PC-9 (cell line): ENCODE measurements at regions not wholly inside any gene's neighbourhood (a gene's known extent, or its start where the extent isn't known, plus 50 kb on each side); places are given as distances from the start of the nearest gene placed in this dataset.

ENCODE experiments used
- BruUV-seq: library from RNA; stranded (reverse); fragments of 400-500 nt; replicated peaks from 2 replicates; lab custom pipeline; 2021; lab: Mats Ljungman, UMichigan
- CTCF ChIA-PET: fragments of 300-600 bp; sonication (Branson Sonifier 250); formaldehyde crosslinking; loops from one replicate; lab custom pipeline; 2022; ENCODE audit warnings: antibody characterized with exemption; lab: Charles Lee
- POLR2A ChIA-PET: fragments of 300-600 bp; sonication (Branson Sonifier 250); formaldehyde crosslinking; loops from one replicate; lab custom pipeline; 2022; ENCODE audit warnings: antibody characterized with exemption; ENCODE audit not compliant: unreplicated experiment; lab: Charles Lee
- DNase-seq, 2 experiments: peaks; one replicate each; pipeline versions ENCODE4 v3.0.0 to v3.0.0-alpha.2; 2015 to 2022; ENCODE audit warnings: mixed read lengths in 1 of 2
- H2AFZ ChIP-seq: fragments of 200-600 bp; sonication (generic); 2 replicates; pipeline ENCODE4 v1.8.1; 2017; ENCODE audit warnings: antibody characterized with exemption
- H3F3A ChIP-seq: fragments of 200-600 bp; sonication (generic); 2 replicates; pipeline ENCODE4 v1.8.1; 2017; ENCODE audit warnings: antibody characterized with exemption, mild to moderate bottlenecking, low read depth; ENCODE audit not compliant: insufficient read depth
- H3K27ac ChIP-seq: fragments of 200-600 bp; sonication (generic); 2 replicates; pipeline ENCODE4 v1.6.1; 2016; ENCODE audit warnings: mixed run types
- H3K27me3 ChIP-seq: fragments of 200-600 bp; sonication (generic); 2 replicates; pipeline ENCODE4 v1.6.1; 2016; ENCODE audit warnings: low read depth, mixed run types; ENCODE audit not compliant: insufficient read depth
- H3K36me3 ChIP-seq: fragments of 200-600 bp; sonication (generic); 2 replicates; pipeline ENCODE4 v1.6.1; 2016; ENCODE audit warnings: low read depth, mixed run types
- H3K4me1 ChIP-seq: fragments of 200-600 bp; sonication (generic); replicated peaks from 2 replicates; pipeline ENCODE4 v1.6.1; 2016; ENCODE audit warnings: mixed run types; ENCODE audit not compliant: insufficient read depth
- H3K4me2 ChIP-seq: fragments of 200-600 bp; sonication (generic); 2 replicates; pipeline ENCODE4 v1.6.1; 2017; ENCODE audit warnings: mixed run types
- H3K4me3 ChIP-seq: fragments of 200-600 bp; sonication (generic); 2 replicates; pipeline ENCODE4 v1.6.1; 2016; ENCODE audit warnings: mixed run types
- H3K79me2 ChIP-seq: fragments of 200-600 bp; sonication (generic); 2 replicates; pipeline ENCODE4 v1.6.1; 2017; ENCODE audit warnings: low read depth, mixed run types
- H3K9me2 ChIP-seq: fragments of 200-600 bp; sonication (generic); 2 replicates; pipeline ENCODE4 v1.8.1; 2017; ENCODE audit warnings: mild to moderate bottlenecking; ENCODE audit not compliant: insufficient read depth
- H3K9me3 ChIP-seq: fragments of 200-600 bp; sonication (generic); 2 replicates; pipeline ENCODE4 v1.8.1; 2016; ENCODE audit warnings: low read depth; ENCODE audit not compliant: insufficient read depth
- H4K20me1 ChIP-seq: fragments of 200-600 bp; sonication (generic); 2 replicates; pipeline ENCODE4 v1.8.1; 2017; ENCODE audit not compliant: insufficient read depth
- EZH2 ChIP-seq: fragments of 200-600 bp; sonication (generic); IDR thresholded peaks from 2 replicates; pipeline ENCODE4 v1.8.0; 2017; ENCODE audit warnings: antibody characterized with exemption, low read depth
- intact Hi-C: fragments of 100-400 bp; cut with micrococcal nuclease; formaldehyde crosslinking; loops from one replicate; pipeline ENCODE4 v1.10.0; 2022; ENCODE audit not compliant: unreplicated experiment
- TF ChIP-seq, protein P1 (sequence below): fragments of 200-600 bp; sonication (generic); conservative IDR thresholded peaks from 2 replicates; pipeline ENCODE4 v1.6.1; 2017; ENCODE audit warnings: mixed run types, antibody characterized with exemption, mild to moderate bottlenecking, moderate library complexity

DNA sequence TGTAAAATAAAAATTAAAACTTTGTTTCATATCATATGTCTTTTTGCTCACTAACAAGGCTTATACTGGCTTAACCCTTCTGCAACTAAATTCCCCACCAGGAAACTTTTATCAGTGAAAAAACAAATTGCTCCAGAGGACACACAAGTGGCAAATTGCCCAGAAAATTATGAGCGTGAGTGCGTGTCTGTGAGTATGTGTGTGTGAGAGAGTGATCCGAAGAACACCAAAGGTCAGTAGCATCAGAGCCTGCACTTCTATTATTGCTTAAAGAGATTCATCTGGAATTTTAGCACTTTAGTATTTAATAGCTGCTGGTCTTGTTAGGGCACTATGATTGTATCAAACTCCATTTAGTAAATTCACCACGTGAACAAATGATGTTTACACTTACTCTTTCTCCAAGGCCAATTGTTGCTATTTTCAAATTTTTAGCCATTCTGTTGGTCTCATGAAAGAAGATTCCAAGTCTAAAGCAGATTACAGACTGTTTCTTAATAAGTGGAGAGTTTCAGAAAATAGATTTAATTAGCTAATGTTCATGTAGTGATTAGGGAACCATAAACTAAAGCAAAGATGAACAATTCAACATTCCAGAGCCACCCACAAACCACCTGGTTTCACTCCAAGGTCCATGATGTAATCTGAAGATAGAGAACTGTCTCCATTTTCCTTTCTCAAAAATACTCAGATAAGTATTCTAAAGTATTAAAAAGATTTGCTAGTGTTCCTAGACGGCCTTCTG, 91.1 kb upstream of the IL12A start:
- CTCF ChIA-PET, result no interaction called here
- Histone ChIP-seq H3K4me2 (no peak overlapping the region), H3F3A (no peaks in the 10 kb centered on the region), H2AFZ (no peak overlapping the region), H4K20me1 (no peaks in the 10 kb centered on the region), H3K9me2 (no peaks in the 10 kb centered on the region), H3K79me2 (no peaks in the 10 kb centered on the region), H3K27ac (no peak overlapping the region), H3K27me3 (no peaks in the 10 kb centered on the region), H3K9me3 (no peaks in the 10 kb centered on the region), H3K4me1 (no peaks in the 10 kb centered on the region), H3K36me3 (no peaks in the 10 kb centered on the region), H3K4me3 (no peak overlapping the region)
- POLR2A ChIA-PET, result no interaction called here
- no TSS peak for BruUV-seq
- no peak for TF ChIP-seq EZH2
- TF ChIP-seq, protein P1, sequence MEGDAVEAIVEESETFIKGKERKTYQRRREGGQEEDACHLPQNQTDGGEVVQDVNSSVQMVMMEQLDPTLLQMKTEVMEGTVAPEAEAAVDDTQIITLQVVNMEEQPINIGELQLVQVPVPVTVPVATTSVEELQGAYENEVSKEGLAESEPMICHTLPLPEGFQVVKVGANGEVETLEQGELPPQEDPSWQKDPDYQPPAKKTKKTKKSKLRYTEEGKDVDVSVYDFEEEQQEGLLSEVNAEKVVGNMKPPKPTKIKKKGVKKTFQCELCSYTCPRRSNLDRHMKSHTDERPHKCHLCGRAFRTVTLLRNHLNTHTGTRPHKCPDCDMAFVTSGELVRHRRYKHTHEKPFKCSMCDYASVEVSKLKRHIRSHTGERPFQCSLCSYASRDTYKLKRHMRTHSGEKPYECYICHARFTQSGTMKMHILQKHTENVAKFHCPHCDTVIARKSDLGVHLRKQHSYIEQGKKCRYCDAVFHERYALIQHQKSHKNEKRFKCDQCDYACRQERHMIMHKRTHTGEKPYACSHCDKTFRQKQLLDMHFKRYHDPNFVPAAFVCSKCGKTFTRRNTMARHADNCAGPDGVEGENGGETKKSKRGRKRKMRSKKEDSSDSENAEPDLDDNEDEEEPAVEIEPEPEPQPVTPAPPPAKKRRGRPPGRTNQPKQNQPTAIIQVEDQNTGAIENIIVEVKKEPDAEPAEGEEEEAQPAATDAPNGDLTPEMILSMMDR, result no peak
- no peak for DNase-seq
- intact Hi-C loops, result loop anchor here (5.0 kb wide), 1 partner anchor 90 kb away; the partner anchor contains the start of gene IL12A

DNA sequence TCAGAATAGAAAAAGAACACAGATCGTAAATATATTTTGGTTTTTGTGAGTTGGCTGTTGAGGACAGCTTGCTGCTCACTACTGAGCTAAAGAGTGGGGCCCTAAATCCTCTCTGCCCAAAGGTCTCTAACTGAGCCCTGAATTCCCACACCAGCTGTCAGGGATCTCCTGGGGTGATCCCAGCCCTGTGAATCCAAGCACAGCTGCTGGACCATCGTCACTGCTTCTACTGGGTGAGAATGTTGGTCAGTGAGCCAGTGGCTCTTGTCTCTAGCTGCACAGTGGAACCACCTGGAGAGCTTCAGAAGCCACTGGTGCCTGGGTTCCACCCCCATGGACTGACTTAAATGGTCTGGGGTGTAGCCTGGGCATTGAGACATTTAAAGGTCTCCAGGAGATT, 90.5 kb upstream of the IL12A start:
- Histone ChIP-seq H3K27ac (no peak overlapping the region), H4K20me1 (no peaks in the 10 kb centered on the region), H3K4me3 (no peak overlapping the region), H3K4me1 (no peaks in the 10 kb centered on the region), H3K27me3 (no peaks in the 10 kb centered on the region), H3K4me2 (no peak overlapping the region), H3K79me2 (no peaks in the 10 kb centered on the region), H3K36me3 (no peaks in the 10 kb centered on the region), H3K9me3 (no peaks in the 10 kb centered on the region), H2AFZ (no peak overlapping the region), H3F3A (no peaks in the 10 kb centered on the region), H3K9me2 (no peaks in the 10 kb centered on the region)
- CTCF ChIA-PET, result no interaction called here
- no peak for DNase-seq
- no TSS peak for BruUV-seq
- intact Hi-C loops, result loop anchor here (5.0 kb wide), 1 partner anchor 89 kb away; the partner anchor contains the start of gene IL12A
- POLR2A ChIA-PET, result interaction anchor here (0.5 to 0.7 kb wide), 2 partner anchors 44 to 587 kb away, joined by 4 to 10 read pairs; no protein-coding TSS in a partner anchor
- TF ChIP-seq, protein P1, result no peak
- TF ChIP-seq EZH2, result no peak

DNA sequence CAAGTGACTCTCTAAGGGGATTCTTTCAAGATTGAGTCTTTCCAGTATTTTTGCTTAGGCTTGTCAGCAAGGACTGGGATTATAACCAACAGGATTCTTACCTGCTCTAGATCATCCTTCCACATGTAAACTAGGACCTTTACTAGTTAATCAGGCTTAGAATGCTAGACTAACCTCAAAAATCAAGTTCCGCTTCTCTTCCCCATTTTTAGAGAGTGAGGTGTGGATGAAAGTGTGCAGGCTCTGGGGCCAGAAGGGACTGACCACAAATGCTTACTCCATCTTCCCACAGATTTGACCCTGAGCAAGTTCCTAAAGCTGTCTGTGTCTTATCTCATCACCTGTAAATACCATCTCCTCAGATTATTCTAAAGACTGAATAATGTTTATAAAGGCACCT, 89.5 kb upstream of the IL12A start:
- no peak for DNase-seq
- H4K20me1 ChIP-seq, result no peaks in the 10 kb centered on the region
- H3K27ac ChIP-seq, result no peak overlapping the region
- ChIA-PET POLR2A (no interaction called here), CTCF (interaction anchor here (0.5 kb wide), 1 partner anchor 597 kb away, joined by 3 read pairs; no protein-coding TSS in a partner anchor)
- no peaks in the 10 kb centered on the region for H3K79me2 ChIP-seq
- TF ChIP-seq, protein P1, result no peak
- no peak for TF ChIP-seq EZH2
- no TSS peak for BruUV-seq
- no peaks in the 10 kb centered on the region for H3F3A ChIP-seq
- H3K9me2 ChIP-seq, result no peaks in the 10 kb centered on the region
- no peaks in the 10 kb centered on the region for H3K9me3 ChIP-seq
- no peaks in the 10 kb centered on the region for H3K36me3 ChIP-seq
- no peak overlapping the region for H3K4me3 ChIP-seq
- H3K27me3 ChIP-seq, result no peaks in the 10 kb centered on the region
- H3K4me2 ChIP-seq, result no peak overlapping the region
- H3K4me1 ChIP-seq, result no peaks in the 10 kb centered on the region
- intact Hi-C loops, result loop anchor here (5.0 kb wide), 1 partner anchor 88 kb away; the partner anchor contains the start of gene IL12A
- no peak overlapping the region for H2AFZ ChIP-seq
